GDM1 (cell line): ENCODE measurements at regions not wholly inside any gene's neighbourhood (a gene's known extent, or its start where the extent isn't known, plus 50 kb on each side); places are given as distances from the start of the nearest gene placed in this dataset.

Source experiments
- DNase-seq: peaks from one replicate; lab custom pipeline; 2025; lab: John Stamatoyannopoulos, UW

DNA sequence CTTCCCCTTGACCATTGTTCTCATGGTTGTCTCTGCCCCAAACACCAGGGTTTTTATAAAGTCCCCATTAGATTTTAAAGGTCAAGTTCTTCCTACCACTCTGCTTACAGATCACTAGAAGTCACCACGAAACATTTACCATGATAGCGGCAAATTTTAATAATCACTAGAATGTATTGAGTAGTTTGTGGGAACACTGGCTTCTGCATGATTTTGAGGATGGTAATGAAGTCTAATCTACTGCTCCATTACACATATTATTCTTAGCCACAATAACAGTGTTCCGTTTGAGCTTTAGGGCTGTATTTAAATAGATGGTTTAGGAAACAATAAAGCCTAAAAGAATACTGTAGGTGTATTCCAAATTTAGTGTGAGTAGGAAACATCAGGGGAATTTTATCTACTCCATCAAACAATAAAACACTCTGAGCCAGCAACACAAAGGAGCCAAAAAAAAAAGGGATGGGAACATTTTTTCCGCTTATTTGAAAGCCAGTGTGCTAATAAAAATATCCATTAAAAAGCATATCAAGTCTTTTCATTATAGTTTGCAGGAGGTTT lies 49.7 kb downstream of the KLF12 start:
- no peak for DNase-seq

DNA sequence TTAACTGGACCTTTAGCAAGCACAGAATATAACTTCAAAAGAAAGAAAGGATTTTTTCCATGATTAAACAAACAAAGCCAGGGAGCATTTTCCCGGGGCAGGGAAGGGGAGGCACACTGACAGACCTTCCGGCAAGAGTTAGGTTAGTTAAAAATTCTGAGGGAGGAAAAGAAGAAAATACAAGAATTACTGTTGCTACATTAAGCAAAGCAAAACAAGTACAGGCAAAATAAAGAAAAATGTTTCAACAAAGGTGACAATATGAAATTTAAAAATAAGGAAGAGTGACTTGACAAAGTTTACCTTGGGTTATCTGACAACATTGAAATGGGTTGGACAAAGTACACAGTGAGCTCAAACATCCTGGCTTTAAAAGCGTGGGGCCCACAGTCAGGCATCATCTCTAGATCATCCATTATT lies 51.5 kb downstream of the KLF12 start:
- DNase-seq = no peak

DNA sequence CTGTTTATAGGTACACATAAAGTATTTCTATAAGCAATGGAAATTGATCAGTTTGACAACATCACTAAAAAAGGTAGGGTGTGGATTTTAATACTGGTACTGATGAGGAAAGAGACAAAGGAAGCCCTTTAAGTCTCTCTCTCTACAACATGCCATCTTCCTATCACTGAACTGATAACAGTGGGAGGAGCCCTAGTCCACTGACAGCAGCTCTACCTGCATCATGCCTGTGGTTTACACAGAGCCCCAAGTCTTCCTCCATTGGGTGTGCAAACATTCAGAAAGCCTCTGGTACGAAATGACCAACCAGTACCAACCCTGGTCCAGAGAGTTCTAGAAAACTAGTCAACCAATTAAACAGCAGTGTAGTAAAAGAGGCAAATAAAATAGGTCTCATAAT lies 53.4 kb downstream of the KLF12 start:
- no peak for DNase-seq

- no peak for DNase-seq
These were observed 56.4 kb downstream of the KLF12 start for GRCh38 chr13:74077792-74078191.

- no peak for DNase-seq
These were observed 56.8 kb downstream of the KLF12 start for GRCh38 chr13:74077375-74077774.

- no peak for DNase-seq
These were observed 59.5 kb downstream of the KLF12 start for GRCh38 chr13:74074723-74075122.

DNA sequence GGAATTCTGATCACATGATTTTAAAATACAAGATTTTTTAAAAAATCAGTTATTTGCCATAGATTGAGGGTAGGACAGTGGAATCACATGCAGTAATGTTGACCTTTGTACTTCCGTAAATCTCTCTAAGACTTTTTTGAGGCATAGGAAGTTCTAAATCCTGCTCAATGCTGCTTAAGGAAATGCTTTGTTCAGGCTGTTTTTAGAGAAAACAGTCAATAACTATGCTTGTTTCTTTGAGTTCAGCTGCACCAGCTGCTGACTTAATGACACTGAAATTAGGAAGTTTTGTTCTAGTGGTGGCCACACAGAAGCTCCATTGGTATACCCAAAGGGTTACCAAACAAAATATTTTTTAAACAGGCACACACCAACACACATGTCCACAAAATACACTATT lies 60.9 kb downstream of the KLF12 start:
- DNase-seq = no peak

DNA sequence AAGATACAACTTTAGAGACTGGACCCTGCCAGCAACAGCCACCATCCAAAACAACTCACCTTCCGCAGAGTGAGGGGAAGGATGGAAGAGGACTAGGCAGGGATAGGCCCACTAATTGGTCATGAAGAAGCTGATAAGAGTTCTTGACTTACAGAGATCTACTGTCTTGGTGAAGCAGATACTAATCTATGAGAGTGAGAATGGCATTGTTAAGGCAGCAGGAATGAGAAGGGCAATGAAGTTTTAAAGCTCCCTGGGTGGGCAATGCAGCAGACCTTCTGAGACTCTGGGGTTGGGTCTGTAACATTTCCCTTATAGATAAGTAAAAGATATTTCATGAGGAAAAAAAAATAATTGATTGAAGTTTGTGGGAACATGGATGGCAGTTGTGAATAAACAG lies 63.7 kb downstream of the KLF12 start:
- no peak for DNase-seq

- no peak for DNase-seq
These were observed 64.1 kb downstream of the KLF12 start for GRCh38 chr13:74070065-74070464.

DNA sequence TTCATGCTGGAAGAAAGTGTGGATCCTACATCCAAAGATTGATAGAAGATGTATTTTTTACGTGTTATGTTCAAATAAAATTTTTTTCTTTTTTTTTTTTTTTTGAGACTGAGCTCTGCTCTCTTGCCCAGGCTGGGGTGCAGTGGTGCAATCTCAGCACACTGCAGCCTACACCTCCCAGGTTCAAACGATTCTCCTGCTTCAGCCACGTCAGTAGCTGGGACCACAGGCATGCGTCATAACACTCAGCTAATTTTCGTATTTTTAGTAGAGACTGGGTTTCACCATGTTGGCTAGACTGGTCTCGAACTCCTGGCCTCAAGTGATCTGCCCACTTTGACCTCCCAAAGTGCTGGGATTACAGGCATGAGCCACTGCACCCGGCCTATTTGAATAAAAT lies 65.7 kb downstream of the KLF12 start:
- no peak for DNase-seq

DNA sequence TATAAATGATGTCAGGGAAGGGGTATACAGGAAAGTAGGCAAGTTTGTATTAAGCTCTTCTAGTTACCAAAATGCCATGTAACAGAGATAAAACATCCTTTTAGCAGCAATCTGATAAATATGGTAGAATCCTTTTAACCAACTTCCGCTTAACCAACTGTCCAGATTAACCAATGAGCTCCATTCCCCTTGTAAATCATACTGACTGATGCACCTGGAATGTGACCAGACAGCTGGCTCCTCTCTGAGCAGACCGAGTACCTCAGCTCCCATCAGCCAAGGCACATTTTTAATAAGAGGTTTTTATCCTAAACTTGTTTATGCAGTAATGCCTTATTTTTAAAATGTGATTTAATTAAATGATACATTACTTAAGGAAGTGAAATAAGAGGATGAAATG lies 66.4 kb downstream of the KLF12 start:
- no peak for DNase-seq

DNA sequence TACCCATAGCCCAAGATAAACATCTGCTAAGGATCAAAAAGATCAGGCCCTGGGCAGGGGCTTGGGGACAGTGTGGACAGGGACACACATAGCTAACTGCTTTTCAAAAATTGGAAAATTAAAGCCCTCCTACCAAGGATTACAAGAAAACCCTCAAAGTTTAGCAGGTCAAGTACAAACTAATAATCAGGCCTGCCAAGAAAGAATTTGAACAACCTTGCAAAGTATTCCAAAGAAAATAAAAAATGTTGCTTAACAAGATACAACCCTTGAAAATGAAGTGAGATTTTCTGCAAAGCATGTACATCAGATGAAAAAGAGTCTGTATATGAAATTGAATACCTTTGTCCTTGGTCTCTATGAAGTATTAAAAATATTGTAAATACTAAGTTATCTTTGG lies 67.3 kb downstream of the KLF12 start:
- DNase-seq = no peak

DNA sequence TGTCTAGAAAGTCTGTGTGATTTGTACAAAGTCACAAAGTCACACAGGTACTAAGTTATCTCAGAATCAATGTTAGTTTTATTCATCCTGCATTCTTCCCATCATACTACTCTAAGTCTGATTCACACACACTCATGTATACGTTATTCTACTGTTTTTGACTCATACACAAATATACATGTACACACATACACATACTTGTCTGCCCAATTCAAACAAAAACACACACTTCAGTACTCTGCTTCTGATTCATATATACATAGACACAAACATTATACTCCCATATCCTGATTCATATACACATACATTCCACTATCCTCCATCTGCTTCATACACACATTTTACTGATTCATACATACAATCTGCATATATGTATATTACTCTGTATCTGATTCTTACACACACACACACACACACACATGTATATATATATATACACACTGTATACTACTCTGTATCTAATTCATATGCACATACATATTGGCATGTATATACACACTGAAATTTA lies 69.3 kb downstream of the KLF12 start:
- DNase-seq = no peak

DNA sequence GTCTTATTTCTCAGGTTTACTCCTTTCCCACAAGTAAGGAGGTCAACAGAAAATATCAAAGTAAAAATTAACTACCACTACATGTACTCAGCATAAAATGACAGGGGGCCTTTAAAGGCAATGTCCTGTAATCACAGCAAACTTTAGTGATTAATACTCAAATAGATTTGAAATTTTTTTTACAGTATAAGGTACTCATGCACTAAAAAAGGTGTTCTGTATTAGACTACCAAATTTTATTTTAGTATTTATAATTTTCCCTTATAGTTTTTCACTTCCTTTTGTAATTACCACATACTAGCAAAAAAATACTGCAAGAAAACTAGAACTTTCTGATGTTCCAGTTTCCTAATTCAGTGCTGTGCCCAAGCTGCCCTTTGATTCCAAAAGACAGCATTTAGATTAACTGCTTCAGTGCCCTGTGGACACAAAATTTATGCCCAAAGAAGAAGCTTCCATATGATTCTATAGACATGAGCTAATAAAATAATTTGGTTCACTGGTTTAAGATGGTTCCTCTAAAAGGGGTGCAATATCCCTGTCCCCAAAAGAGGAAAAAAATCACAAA lies 70.6 kb downstream of the KLF12 start:
- no peak for DNase-seq

DNA sequence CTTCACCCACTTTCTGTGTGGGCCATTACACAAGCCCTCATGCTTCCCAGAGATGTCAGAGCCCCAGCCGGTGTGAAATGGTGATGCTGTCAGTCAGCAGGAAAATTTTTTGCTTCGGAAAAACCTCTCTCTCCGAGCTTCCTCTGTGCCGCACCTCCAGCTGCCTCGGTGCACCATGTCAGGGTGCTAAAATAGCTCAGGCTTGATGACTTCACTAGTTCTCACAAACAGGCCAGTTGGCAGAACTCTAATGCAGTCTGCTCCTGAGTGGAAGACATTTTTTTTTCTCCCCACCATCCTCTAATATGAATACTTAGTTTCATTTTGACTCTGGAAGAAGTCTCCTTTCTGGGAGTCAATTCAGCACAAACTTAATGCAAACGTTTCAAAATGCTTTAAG lies 71.3 kb downstream of the KLF12 start:
- no peak for DNase-seq

DNA sequence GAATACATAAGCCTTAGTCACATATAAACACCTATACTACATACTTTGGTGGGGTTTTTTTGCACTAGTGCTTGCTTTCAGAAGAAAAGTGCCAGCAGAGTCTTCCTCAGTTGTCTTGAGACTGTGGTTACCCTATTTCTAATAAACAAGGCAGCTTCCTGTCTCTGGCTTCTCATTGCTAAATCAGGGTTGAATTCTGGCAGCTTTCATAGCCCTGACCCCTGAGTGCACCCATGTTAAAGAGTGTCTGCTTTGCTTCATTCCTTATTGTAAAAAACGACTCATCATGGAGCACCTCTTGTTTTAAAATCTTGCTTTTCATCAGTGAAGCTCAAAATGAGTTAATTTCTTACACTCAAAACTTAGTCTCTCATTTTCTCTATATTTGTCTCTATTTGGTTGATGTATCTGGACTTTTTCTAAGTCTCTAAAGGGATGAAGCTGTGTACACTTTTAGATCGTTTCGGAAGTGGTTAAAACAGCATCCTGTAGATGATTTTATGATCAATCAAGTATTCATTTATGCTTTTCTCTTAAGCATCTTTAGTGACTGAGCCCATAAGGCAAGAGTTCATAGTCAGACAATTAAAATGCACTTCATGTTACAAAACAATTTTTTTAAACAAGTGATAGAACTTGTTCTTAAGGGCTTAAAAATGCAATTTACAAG lies 72.1 kb downstream of the KLF12 start:
- DNase-seq = no peak

DNA sequence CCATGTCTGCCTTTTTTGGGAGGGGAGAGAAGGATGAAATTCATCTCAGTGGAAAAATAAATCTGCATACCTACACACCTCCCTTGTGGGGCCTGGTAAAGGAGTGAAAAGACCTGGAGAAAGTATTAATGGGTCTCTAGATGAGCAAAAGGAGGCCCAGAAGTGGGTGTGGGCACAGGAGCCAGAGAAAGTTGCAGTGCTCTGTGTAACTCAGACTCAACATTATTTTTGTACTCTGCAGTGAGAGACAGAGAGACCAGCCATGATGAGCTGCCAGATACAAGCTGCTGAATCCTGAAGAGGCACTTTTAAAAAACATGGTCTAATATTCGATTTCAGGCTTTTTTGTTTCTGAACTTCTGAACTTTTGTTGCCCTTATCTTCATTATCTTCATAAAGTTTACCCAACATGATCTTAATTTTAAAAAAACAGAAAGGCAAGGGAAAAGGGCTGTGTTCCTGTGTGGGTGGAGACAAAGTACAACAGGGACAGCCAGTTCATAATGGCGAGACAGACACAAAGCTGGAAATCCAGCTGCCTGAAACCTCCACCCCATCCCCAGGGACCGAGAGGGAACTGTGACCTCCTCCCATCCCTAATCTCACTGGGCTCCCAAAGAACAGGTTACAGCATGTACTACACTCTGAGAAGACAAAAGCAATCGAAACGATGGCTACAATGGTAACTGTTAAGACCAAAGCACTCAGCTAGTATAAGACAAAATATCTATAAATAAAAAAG lies 77.2 kb downstream of the KLF12 start:
- no peak for DNase-seq

DNA sequence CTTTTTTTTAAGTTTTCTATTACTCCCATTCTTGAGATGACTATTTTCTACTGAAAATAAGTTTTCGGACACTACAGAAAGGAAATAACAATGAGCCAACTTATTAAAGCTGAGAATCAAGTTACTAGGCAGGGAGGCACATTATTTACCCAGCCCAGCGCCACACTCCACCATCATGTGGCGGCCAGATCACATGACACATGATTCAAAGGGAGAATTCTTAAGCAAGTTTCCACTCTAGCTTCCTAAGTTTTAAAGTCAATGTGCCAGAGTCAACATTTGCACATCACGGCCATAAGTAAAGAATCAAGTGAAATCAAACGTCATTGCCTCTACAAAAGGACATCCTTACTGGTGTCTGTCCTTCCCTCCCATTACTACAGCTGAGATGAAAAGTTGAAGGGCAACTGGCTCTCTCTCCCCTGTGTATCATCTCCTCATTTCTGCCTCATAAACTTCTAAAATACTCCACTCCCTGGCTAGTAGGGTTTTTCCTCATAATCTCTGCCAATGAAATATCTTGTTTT lies 81.7 kb downstream of the KLF12 start:
- DNase-seq = no peak

GRCh38 chr13:74048756-74049155 lies 85.4 kb downstream of the KLF12 start:
- DNase-seq = no peak

GRCh38 chr13:74047931-74048600 lies 86.1 kb downstream of the KLF12 start:
- no peak for DNase-seq

GRCh38 chr13:74046431-74046830 lies 87.8 kb downstream of the KLF12 start:
- DNase-seq = no peak

DNA sequence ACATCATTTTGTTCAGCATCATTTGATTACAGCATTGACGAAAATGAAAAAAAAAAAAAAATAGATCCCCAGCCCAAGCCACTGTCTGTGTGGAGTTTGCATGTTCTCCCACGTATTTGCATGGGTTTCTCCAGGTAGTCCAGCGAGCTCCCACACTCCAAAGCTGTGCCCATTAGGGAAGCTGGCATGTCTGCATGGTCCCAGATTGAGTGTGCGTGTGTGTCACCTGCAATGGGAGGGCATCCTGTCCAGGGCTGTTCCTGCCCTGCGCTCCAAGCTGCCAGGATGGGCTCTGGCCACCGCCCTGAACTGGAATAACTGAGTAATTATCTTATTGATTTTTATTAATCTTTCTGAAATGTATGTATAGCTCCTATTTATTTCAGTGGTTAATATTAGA lies 88.6 kb downstream of the KLF12 start:
- DNase-seq = no peak
